IMR-90 (cell line): ENCODE measurements at regions not wholly inside any gene's neighbourhood (a gene's known extent, or its start where the extent isn't known, plus 50 kb on each side); places are given as distances from the start of the nearest gene placed in this dataset.

Experiments used
- BHLHE40 ChIP-seq: fragments of 150-350 bp; IDR thresholded peaks from 2 replicates; pipeline ENCODE4 v1.6.1; 2016; ENCODE audit warnings: mild to moderate bottlenecking, low read depth, low read length
- CTCF ChIP-seq: conservative IDR thresholded peaks from 2 replicates; pipeline ENCODE4 v1.5.1; 2012; ENCODE audit warnings: mild to moderate bottlenecking, low read depth, low read length, improper control_type of control experiment
- FOS ChIP-seq: fragments of 150-350 bp; IDR thresholded peaks from 2 replicates; pipeline ENCODE4 v1.6.1; 2016; ENCODE audit warnings: low read depth, low read length
- MAFK ChIP-seq: IDR thresholded peaks from 2 replicates; pipeline ENCODE4 v1.6.1; 2012; ENCODE audit warnings: low read depth, low read length, improper control_type of control experiment
- MAZ ChIP-seq: IDR thresholded peaks from 2 replicates; pipeline ENCODE4 v1.6.1; 2012; ENCODE audit warnings: low read depth, mild to moderate bottlenecking, low read length, improper control_type of control experiment, moderate library complexity, borderline replicate concordance
- POLR2A ChIP-seq: IDR thresholded peaks from 2 replicates; pipeline ENCODE4 v1.6.1; 2012; ENCODE audit warnings: mild to moderate bottlenecking, low read depth, low read length
- RAD21 ChIP-seq: IDR thresholded peaks from 2 replicates; pipeline ENCODE4 v1.6.1; 2012; ENCODE audit warnings: low read length, improper control_type of control experiment
- SMC3 ChIP-seq: fragments of 150-350 bp; IDR thresholded peaks from 2 replicates; pipeline ENCODE4 v1.6.1; 2016; ENCODE audit warnings: low read depth, mild to moderate bottlenecking, antibody characterized with exemption, low read length, moderate library complexity

DNA sequence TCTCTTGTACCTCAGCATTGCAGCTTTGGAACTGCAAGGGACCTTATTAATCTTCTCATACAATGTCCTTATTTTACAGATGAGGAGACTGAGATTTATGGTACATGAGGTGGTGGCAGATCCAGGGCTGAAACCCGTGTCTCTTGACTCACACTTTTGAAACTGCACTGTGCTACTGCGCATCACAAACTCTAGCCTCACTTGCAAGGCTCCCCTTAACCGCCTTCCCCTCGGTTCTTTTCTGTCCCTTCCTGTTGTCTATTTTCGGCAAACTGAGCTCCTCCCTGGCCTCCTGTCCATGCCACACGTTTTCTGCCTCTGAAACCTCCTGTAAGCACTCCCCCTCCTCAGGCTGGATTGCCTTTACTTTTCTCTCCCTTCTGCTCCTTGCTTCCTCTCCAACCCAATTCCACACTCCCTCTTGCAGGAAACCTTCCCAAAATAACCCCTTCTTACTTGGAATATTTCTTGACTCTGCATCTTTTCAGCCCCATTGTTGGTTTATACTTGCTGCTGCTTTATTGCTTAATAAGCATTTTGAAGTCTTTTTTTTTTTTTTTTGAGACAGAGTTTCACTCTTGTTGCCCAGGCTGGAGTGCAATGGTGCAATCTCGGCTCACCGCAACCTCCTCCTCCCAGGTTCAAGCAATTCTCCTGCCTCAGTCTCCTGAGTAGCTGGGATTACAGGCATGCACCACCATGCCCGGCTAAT is 72.4 kb upstream of the CISTR start:
- TF ChIP-seq SMC3 = no peak
- TF ChIP-seq FOS = no peak
- no peak for TF ChIP-seq MAZ
- TF ChIP-seq CTCF = no peak
- no peak for TF ChIP-seq POLR2A
- no peak for TF ChIP-seq RAD21
- TF ChIP-seq BHLHE40 = no peak
- 0 out of 2 replicates have a peak, but pooled peaks have one; percentile 17 for TF ChIP-seq MAFK
